Muscle layer of duodenum (tissue), 2 donors: ENCODE measurements at regions not wholly inside any gene's neighbourhood (a gene's known extent, or its start where the extent isn't known, plus 50 kb on each side); places are given as distances from the start of the nearest gene placed in this dataset.
"Not testable (repeated sequence)": the region's sequence is repeated elsewhere in the genome, so short reads cannot be mapped to it uniquely, and the experiment has no call there.

ENCODE experiments used
- H3K27ac ChIP-seq: one replicate; pipeline ENCODE4 v1.7.0; 2013; ENCODE audit warnings: mild to moderate bottlenecking, low read length
- H3K27me3 ChIP-seq: one replicate; pipeline ENCODE4 v1.7.0; 2013; ENCODE audit warnings: low read depth, mild to moderate bottlenecking, control low read depth, low read length
- H3K36me3 ChIP-seq, 2 donors: one replicate each; pipeline ENCODE4 v1.7.0; 2013; ENCODE audit warnings: low read length in 2 of 2, control low read depth in 1 of 2, mild to moderate bottlenecking in 1 of 2; ENCODE audit not compliant: insufficient read depth in 2 of 2, control insufficient read depth in 1 of 2
- H3K4me1 ChIP-seq, 2 donors: one replicate each; pipeline ENCODE4 v1.7.0; 2013; ENCODE audit warnings: low read length in 2 of 2, mild to moderate bottlenecking in 2 of 2, control low read depth in 1 of 2, moderate library complexity in 1 of 2; ENCODE audit not compliant: insufficient read depth in 2 of 2, control insufficient read depth in 1 of 2
- H3K4me3 ChIP-seq, 2 donors: one replicate each; pipeline ENCODE4 v1.7.0; 2013; ENCODE audit warnings: low read length in 2 of 2, low read depth in 1 of 2, mild to moderate bottlenecking in 1 of 2
- H3K9me3 ChIP-seq, 2 donors: one replicate each; pipeline ENCODE4 v1.7.0; 2013; ENCODE audit warnings: low read length in 2 of 2, control low read depth in 1 of 2, mild to moderate bottlenecking in 1 of 2; ENCODE audit not compliant: control insufficient read depth in 1 of 2
- donor health status: healthy.

DNA sequence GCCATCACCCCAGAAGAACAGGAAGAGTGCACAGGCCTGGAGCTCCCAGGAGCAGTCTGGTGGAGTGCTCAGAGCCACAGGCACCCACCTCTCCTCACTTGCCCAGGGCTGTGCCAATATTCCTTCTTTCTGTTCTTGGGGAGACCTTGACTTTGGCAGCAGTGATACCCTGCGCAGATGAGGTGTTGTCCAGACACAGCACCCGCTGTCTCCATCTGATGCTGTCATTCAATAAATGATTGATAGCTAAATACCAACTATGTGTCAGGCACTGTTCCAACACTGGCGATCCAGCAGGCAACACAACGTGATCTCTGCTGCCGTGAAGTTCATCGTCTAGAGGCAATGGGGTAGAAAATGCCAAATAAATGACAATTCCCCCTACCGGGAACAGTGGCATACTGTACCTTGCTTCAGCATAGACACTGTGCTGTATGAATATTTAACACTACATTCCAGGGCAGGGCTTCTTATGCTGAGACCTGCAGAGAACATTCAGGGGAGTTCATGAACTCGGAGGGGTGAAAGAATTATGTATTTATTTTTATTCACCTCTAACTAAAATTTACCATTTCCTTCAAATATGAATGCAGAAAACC, 320.5 kb upstream of the NCKAP5 start:
- no peak overlapping the region for H3K27ac ChIP-seq
- H3K9me3 ChIP-seq, result no peaks in the 10 kb centered on the region
- peaks cover 0 to 8% of the 10 kb centered on the region in 2 donors for H3K4me1 ChIP-seq
- H3K27me3 ChIP-seq, result no peaks in the 10 kb centered on the region
- H3K4me3 ChIP-seq, result no peak overlapping the region
- H3K36me3 ChIP-seq, result no peaks in the 10 kb centered on the region

DNA sequence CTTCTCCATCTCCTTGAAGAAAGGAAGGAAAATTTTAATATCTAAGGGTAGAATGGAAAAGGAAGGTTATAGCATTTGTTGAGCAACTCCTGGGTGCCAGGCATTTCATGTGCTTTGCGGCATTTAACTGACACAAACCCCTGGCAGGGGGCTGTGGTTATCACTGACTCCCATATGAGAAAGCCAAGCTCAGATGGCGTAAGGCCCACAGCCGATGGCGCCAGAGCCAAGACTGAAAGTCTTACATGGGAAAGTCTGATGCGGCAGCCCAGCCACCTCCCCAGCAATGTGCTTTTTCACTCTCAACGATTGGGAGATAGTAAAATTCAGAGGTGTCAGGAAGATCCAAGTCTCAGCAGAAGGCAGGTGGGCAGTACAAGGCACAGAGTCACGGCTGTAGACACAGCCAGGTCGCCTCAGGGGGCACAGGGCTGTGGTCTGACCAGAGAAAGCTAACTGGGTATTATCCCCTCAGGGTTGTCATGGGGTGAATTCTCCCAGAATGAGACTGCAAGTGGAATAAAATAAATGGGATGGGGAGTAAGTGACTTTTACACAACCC, 324.2 kb upstream of the NCKAP5 start:
- Histone ChIP-seq H3K36me3 (no peaks in the 10 kb centered on the region), H3K27ac (no peak overlapping the region), H3K9me3 (peaks cover 0 to 6% of the 10 kb centered on the region in 2 donors), H3K4me1 (no peaks in the 10 kb centered on the region), H3K27me3 (no peaks in the 10 kb centered on the region), H3K4me3 (no peak overlapping the region)

DNA sequence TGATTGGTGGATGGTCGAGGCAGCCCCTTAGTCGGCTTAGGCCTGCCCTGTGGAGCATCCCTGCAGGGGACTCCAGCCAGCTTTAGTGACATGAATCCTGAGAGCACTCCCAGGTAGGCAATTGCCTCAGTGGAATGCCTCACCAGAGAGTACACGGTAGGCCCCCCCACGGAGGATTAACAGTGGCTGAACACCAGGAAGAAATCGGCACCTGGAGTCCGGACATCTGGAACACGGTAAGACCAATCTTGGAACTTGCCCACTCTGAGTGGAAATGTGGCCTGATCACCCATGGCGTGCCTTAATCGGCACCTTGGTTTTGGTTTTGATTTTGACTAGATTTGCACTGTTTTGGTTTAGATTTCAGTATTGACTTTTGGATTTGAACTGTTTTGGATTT, 326.2 kb upstream of the NCKAP5 start:
- no peaks in the 10 kb centered on the region for H3K4me1 ChIP-seq
- no peak overlapping the region for H3K4me3 ChIP-seq
- no peak overlapping the region for H3K27ac ChIP-seq
- no peaks in the 10 kb centered on the region for H3K36me3 ChIP-seq
- peaks cover 0 to 6% of the 10 kb centered on the region in 2 donors for H3K9me3 ChIP-seq
- no peaks in the 10 kb centered on the region for H3K27me3 ChIP-seq

DNA sequence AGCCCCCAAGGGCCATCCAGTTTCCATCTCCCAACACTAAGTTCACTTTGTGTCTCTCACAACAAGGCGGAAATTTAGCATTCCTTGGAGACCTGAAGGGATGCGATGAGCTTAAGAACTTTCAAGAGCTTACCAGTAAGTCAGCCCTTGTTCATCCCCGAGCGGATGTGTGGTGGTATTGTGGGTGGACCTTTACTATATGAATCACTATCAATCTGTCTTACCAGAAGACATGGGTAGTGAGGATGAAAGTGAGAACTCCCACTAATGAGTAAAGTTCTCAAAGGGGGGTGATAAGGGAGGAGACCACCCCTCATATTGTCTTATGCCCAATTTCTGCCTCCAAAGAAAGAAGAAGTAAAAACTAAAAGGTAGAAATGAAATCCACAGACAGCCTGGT, 329.6 kb upstream of the NCKAP5 start:
- H3K4me3 ChIP-seq, H3K27me3 ChIP-seq, H3K4me1 ChIP-seq, H3K36me3 ChIP-seq, H3K9me3 ChIP-seq, H3K27ac ChIP-seq: not testable (repeated sequence)

DNA sequence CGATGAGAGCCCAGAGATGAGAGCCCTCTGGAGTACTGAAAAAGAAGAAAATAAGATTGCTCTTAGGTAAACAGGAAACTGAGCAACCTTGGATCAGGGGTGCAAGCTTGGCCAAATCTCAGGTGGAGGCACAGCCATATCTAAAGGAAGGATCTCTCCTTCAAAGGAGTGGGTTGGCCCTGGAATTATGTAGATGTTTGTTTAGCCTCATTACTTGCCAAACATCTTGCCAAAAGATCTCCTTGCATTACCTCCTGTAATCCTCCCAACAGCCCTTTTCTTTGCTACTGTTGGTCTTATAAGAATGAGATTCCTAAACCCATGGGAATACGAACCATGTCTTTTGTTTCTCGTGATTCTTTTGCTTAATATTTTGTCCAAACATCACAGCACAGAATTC, 332.6 kb upstream of the NCKAP5 start:
- Histone ChIP-seq H3K36me3 (no peaks in the 10 kb centered on the region), H3K27me3 (no peaks in the 10 kb centered on the region), H3K4me3 (no peak overlapping the region), H3K4me1 (no peaks in the 10 kb centered on the region), H3K9me3 (no peaks in the 10 kb centered on the region), H3K27ac (no peak overlapping the region)

DNA sequence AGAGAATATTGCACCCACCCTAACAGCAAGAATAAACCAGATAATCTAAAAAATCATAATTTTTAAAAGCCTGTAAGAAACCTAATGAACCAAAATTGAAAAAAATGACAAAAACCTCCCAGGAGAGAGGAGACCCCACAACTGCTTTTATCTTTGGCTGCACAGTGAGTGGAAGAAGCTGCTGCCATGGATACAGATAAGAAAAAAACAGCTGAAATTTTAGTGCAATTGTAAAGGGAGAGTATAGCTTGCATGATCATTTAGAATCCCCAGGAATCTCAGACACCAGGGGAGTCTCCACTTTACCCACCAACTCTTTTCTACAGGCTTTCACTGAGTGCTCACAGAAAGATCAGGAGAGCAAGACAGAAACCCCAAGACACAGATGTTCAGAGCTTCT, 338.1 kb upstream of the NCKAP5 start:
- Histone ChIP-seq H3K4me1 (no peaks in the 10 kb centered on the region), H3K27ac (no peak overlapping the region), H3K4me3 (no peak overlapping the region), H3K9me3 (peaks cover 3 to 6% of the 10 kb centered on the region in 2 donors), H3K36me3 (no peaks in the 10 kb centered on the region), H3K27me3 (no peaks in the 10 kb centered on the region)

DNA sequence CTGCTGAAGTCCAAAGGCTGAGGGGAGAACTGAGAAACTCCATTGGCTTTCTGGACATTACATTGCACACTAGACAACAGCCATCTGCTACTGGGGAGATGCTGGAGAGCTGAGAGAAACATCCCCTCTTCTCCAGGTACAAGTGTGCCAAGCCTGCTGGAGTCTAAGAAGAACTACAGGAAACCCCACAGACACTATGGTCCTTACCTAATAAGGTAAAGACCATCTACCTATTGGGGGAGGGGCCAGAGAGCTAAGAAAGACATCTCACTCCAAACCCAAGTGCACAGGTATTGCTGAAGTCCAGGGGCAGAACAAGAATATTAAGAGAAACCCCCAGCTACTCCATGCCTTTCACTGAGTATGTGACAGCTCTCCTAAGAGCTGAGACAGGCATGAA, 338.7 kb upstream of the NCKAP5 start:
- no peak overlapping the region for H3K27ac ChIP-seq
- H3K4me1 ChIP-seq, result no peaks in the 10 kb centered on the region
- H3K4me3 ChIP-seq, result no peak overlapping the region
- no peaks in the 10 kb centered on the region for H3K27me3 ChIP-seq
- H3K9me3 ChIP-seq, result peaks cover 3 to 6% of the 10 kb centered on the region in 2 donors
- H3K36me3 ChIP-seq, result no peaks in the 10 kb centered on the region

DNA sequence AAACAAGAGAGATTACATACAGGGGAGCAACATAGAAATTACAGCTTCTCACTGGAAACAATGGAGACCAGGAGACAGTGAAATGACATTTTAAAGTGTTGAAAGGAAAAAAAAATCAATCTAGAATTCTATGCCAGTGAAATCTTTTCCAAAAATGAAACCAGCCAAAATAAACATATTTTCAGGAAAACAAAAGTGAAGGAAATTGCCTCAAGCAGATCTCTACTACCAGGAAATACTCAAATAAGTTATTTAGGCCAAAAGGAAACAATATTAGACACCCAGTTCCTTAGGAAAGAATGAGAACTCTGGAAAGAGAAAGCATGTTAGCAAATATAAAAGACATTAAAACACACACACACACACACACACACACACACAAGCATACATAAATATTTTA, 339.9 kb upstream of the NCKAP5 start:
- H3K27ac ChIP-seq, result no peak overlapping the region
- H3K9me3 ChIP-seq, result peaks cover 3 to 6% of the 10 kb centered on the region in 2 donors
- no peak overlapping the region for H3K4me3 ChIP-seq
- no peaks in the 10 kb centered on the region for H3K4me1 ChIP-seq
- H3K27me3 ChIP-seq, result no peaks in the 10 kb centered on the region
- H3K36me3 ChIP-seq, result no peaks in the 10 kb centered on the region

DNA sequence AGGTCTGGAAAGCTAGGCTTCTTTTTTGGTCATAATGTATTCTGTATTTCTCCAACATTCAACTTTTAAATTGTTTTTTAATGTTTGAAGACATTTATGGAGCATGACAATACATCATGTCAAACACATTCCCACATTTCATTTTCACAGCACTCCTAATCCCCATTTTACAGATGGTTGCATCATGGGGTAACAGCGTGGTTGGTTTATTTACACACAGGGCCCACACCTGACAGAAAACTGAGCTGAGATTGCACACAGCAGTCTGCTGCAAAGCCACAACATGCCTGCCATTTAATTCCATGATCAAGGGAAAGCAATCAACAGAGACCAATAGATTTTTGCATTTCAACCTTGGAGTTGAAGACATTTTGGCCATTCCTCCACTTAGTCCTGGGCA, 335.7 kb upstream of the MGAT5 start:
- Histone ChIP-seq H3K4me3 (no peak overlapping the region), H3K4me1 (no peaks in the 10 kb centered on the region), H3K9me3 (no peaks in the 10 kb centered on the region), H3K27ac (no peak overlapping the region), H3K27me3 (no peaks in the 10 kb centered on the region), H3K36me3 (no peaks in the 10 kb centered on the region)

DNA sequence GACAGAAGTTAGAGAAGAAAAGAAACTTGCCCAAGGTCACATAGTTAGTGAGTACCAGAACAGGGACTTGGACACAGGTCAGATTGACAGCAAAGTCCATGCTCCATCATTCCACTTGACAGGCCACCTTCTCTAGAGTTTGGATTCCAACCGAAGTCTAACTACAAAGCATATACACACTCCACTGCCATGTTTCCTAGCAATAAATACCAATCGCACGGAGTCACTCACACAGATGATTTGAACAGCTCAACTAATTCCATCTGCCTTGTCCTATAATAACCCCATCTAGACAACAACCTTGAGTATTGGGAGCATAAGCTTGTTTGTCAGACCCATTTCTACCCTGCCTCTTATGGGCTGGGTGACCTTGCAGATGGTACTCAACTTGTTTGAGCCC, 334.6 kb upstream of the MGAT5 start:
- no peaks in the 10 kb centered on the region for H3K27me3 ChIP-seq
- no peak overlapping the region for H3K4me3 ChIP-seq
- no peaks in the 10 kb centered on the region for H3K36me3 ChIP-seq
- H3K9me3 ChIP-seq, result no peaks in the 10 kb centered on the region
- no peaks in the 10 kb centered on the region for H3K4me1 ChIP-seq
- no peak overlapping the region for H3K27ac ChIP-seq

DNA sequence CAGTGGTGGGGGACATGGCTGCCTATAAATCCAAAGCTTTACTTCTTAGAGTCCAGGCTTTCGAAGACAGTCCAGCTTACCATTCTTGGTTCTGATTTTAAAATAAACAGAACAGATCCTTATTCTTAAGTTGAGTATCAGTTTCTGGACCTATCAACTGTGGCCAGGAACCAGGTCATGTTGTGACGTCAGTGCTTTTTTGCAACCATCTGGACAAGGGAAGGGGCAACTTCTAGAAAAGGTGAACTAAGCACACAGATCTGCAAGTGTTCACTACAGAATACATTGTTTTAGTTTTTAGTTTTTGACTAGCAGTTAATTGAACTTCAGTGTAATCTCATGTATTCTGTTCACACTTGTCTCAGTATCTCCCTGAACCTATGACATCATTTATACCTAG, 326.0 kb upstream of the MGAT5 start:
- H3K27me3 ChIP-seq, result no peaks in the 10 kb centered on the region
- no peak overlapping the region for H3K4me3 ChIP-seq
- no peaks in the 10 kb centered on the region for H3K36me3 ChIP-seq
- H3K9me3 ChIP-seq, result peaks cover 0 to 2% of the 10 kb centered on the region in 2 donors
- no peak overlapping the region for H3K27ac ChIP-seq
- H3K4me1 ChIP-seq, result no peaks in the 10 kb centered on the region

DNA sequence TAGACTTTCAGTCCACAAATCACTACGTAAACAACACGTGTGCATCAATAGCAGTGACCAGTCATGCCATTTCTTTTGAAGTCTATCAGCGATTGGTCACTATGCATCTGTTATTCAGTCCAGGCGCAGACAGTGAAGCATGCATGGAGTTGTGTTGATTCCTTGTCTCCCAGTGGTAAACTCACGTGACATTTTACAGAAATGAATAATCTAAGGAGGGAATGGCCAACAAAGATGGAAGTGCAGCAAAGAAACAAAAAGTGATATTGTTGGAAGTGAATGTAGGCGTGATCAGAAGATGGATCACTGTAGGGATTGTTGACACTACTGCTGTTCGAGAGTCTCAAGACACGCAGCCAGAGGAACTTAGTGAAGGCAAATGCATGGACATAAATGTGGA, 317.8 kb upstream of the MGAT5 start:
- no peak overlapping the region for H3K27ac ChIP-seq
- H3K36me3 ChIP-seq, result no peaks in the 10 kb centered on the region
- no peaks in the 10 kb centered on the region for H3K4me1 ChIP-seq
- no peak overlapping the region for H3K4me3 ChIP-seq
- H3K9me3 ChIP-seq, result peaks cover 0 to 2% of the 10 kb centered on the region in 2 donors
- no peaks in the 10 kb centered on the region for H3K27me3 ChIP-seq
